ENCODE measurements at regions not wholly inside any gene's neighbourhood (a gene's known extent, or its start where the extent isn't known, plus 50 kb on each side); places are given as distances from the start of the nearest gene placed in this dataset.

- Histone ChIP-seq H3K27me3 (ENCODE audit: insufficient read depth, low read length, poor library complexity) (peaks cover 3% of the 10 kb centered on the region), H3K4me2 (ENCODE audit: insufficient read depth, low read length) (no peak overlapping the region), H4K20me1 (ENCODE audit: insufficient read depth, low read length) (no peaks in the 10 kb centered on the region), H3K9me3 (ENCODE audit: insufficient read depth, low read length, severe bottlenecking) (no peaks in the 10 kb centered on the region), H3K9ac (ENCODE audit: low read depth, low read length) (no peak overlapping the region), H3K4me3 (ENCODE audit: low read depth in 1 of 2, low read length in 2 of 2) (no peak overlapping the region), H3K4me1 (ENCODE audit: insufficient read depth, low read length) (no peaks in the 10 kb centered on the region), H3K27ac (ENCODE audit: low read length) (no peak overlapping the region), H2AFZ (ENCODE audit: low read depth, low read length) (no peak overlapping the region), H3K36me3 (ENCODE audit: insufficient read depth, low read length) (no peaks in the 10 kb centered on the region), H3K79me2 (ENCODE audit: insufficient read depth, low read length) (no peaks in the 10 kb centered on the region)
- no peak for DNase-seq
- no peak for ATAC-seq (ENCODE audit: insufficient read depth, low read depth)
- TF ChIP-seq EZH2 (IDR thresholded peaks at IDR 0.05; ENCODE audit: borderline replicate concordance, low read depth, low read length, severe bottlenecking) = no peak
- TF ChIP-seq, protein P1, sequence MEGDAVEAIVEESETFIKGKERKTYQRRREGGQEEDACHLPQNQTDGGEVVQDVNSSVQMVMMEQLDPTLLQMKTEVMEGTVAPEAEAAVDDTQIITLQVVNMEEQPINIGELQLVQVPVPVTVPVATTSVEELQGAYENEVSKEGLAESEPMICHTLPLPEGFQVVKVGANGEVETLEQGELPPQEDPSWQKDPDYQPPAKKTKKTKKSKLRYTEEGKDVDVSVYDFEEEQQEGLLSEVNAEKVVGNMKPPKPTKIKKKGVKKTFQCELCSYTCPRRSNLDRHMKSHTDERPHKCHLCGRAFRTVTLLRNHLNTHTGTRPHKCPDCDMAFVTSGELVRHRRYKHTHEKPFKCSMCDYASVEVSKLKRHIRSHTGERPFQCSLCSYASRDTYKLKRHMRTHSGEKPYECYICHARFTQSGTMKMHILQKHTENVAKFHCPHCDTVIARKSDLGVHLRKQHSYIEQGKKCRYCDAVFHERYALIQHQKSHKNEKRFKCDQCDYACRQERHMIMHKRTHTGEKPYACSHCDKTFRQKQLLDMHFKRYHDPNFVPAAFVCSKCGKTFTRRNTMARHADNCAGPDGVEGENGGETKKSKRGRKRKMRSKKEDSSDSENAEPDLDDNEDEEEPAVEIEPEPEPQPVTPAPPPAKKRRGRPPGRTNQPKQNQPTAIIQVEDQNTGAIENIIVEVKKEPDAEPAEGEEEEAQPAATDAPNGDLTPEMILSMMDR (IDR thresholded peaks at IDR 0.05; ENCODE audit: borderline replicate concordance, extremely low read depth, low read length, poor library complexity, severe bottlenecking) = no peak
Observed at GRCh38 chr14:58801086-58801485, 163.3 kb downstream of the DACT1 start.

DNA sequence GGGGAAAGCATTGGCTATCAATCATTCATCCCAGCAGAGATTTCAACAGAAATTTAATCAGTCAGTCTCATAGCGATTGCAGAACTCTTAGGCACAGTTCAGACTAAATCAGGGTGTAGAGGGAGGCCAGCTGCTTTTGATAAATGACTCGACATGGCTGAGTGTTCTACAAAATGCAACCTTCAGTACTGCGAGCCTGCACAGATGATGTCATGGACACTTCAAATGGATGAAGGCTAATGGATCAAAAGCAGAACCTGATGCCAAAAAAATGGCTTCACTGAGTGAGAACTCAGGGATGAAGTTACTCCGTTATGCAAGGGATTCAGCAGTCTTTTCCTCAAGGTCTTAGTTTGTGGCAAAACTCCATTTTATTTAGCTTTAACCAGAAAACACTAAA lies 167.3 kb downstream of the DACT1 start:
- DNase-seq = no peak

DNA sequence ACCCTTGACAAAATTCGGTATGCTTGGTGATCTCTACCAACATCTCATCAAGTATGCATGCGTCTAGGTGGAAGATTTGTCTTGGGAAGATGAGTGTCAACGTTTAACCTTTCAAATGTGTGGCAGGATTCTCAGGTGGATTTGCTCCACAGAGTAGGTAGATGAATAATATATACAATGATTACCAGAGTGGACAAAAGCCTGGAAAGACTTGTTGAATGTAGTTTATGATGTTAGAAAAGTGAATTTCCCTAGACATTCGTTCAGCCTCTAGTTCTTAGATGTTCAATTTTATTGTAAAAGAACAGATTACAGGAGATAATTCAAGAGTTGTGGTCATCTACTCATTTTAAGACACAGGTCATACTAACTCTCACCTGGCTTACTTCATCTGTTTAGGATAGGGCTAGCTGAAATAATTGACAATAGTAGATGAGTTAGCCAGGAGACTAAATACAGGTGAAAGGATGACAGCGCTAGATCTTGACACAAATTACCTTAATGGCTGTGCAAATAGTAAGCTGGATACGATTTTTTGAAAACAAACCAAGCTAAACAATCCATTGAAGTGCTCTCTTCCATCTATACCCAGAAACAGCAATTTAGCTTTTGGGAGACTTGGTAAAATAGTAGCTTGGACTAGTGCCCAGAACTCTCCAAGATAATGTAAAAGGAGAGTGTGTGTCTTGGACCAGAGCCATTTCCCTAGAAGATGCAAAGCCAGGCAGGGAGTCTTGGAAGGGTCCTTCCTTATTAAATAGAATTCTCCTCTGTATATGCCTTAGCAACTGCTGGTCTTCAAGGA lies 168.0 kb downstream of the DACT1 start:
- DNase-seq = no peak
- no peak for TF ChIP-seq EZH2 (IDR thresholded peaks at IDR 0.05; ENCODE audit: borderline replicate concordance, low read depth, low read length, severe bottlenecking)
- TF ChIP-seq, protein P1 (IDR thresholded peaks at IDR 0.05; ENCODE audit: borderline replicate concordance, extremely low read depth, low read length, poor library complexity, severe bottlenecking) = no peak
- Histone ChIP-seq H3K79me2 (ENCODE audit: insufficient read depth, low read length) (no peaks in the 10 kb centered on the region), H4K20me1 (ENCODE audit: insufficient read depth, low read length) (no peaks in the 10 kb centered on the region), H3K4me2 (ENCODE audit: insufficient read depth, low read length) (no peak overlapping the region), H2AFZ (ENCODE audit: low read depth, low read length) (no peak overlapping the region), H3K4me1 (ENCODE audit: insufficient read depth, low read length) (no peaks in the 10 kb centered on the region), H3K27ac (ENCODE audit: low read length) (no peak overlapping the region), H3K9ac (ENCODE audit: low read depth, low read length) (no peak overlapping the region), H3K36me3 (ENCODE audit: insufficient read depth, low read length) (no peaks in the 10 kb centered on the region), H3K9me3 (ENCODE audit: insufficient read depth, low read length, severe bottlenecking) (no peaks in the 10 kb centered on the region), H3K4me3 (ENCODE audit: low read depth in 1 of 2, low read length in 2 of 2) (no peak overlapping the region), H3K27me3 (ENCODE audit: insufficient read depth, low read length, poor library complexity) (peaks cover 10% of the 10 kb centered on the region)
- ATAC-seq (ENCODE audit: insufficient read depth, low read depth) = no peak

More for the DNA sequence above, 167.3 kb downstream of the DACT1 start:
- no peak for TF ChIP-seq EZH2 (IDR thresholded peaks at IDR 0.05; ENCODE audit: borderline replicate concordance, low read depth, low read length, severe bottlenecking)
- TF ChIP-seq, protein P1 (IDR thresholded peaks at IDR 0.05; ENCODE audit: borderline replicate concordance, extremely low read depth, low read length, poor library complexity, severe bottlenecking) = no peak
- H2AFZ ChIP-seq (ENCODE audit: low read depth, low read length) = no peak overlapping the region
- H3K9ac ChIP-seq (ENCODE audit: low read depth, low read length) = no peak overlapping the region
- H3K36me3 ChIP-seq (ENCODE audit: insufficient read depth, low read length) = no peaks in the 10 kb centered on the region
- no peak overlapping the region for H3K4me3 ChIP-seq (ENCODE audit: low read depth in 1 of 2, low read length in 2 of 2)
- no peaks in the 10 kb centered on the region for H3K79me2 ChIP-seq (ENCODE audit: insufficient read depth, low read length)
- H3K27me3 ChIP-seq (ENCODE audit: insufficient read depth, low read length, poor library complexity) = peaks cover 10% of the 10 kb centered on the region
- no peak for ATAC-seq (ENCODE audit: insufficient read depth, low read depth)
- H3K27ac ChIP-seq (ENCODE audit: low read length) = no peak overlapping the region
- H3K4me1 ChIP-seq (ENCODE audit: insufficient read depth, low read length) = no peaks in the 10 kb centered on the region
- no peaks in the 10 kb centered on the region for H4K20me1 ChIP-seq (ENCODE audit: insufficient read depth, low read length)
- no peaks in the 10 kb centered on the region for H3K9me3 ChIP-seq (ENCODE audit: insufficient read depth, low read length, severe bottlenecking)
- no peak overlapping the region for H3K4me2 ChIP-seq (ENCODE audit: insufficient read depth, low read length)

Measured in DND-41 (cell line).